RPMI7951 (cell line): ENCODE measurements at regions not wholly inside any gene's neighbourhood (a gene's known extent, or its start where the extent isn't known, plus 50 kb on each side); places are given as distances from the start of the nearest gene placed in this dataset.

Source experiments
- DNase-seq: peaks from one replicate; pipeline ENCODE4 v3.0.0-alpha.2; 2012; ENCODE audit warnings: low read depth

DNA sequence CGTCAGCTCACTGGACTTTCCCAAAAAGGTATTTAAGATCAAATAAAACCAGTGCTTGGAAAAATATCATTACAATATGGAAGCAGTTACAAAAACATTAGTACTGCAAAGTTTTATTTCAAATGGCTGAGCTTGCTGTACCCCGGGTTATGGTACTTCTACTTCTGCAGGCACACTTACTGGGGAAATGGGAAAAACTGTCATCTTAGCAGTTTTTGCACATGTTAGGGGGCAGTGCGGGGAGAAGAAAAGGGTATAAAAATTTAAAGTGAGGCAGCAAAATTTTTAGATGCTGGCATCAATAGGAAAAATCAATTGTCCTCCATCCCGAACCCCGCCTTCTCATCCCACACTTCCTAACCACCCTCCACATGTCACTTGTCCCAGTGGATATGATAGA, 133.4 kb downstream of the ATG4C start:
- no peak for DNase-seq

DNA sequence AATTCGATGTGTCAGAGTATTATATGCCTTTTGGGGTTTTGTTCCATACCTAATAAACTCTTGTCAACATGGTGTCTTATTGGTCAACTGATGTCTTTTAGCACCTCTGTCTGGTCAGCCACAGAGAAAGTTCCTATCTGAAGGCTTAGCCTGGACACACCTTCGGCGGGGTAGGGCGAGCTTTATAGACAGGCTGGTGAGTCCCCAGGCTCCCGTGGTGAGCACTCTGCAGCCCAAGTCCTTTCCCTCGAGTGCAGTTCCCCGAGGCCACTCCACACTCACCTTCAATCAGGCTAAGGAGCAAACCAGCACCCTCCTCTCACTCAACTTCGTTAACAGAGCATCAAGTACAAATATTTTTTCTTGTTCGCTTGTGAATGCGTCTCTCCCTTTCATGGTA, 133.9 kb downstream of the ATG4C start:
- DNase-seq, result no peak

DNA sequence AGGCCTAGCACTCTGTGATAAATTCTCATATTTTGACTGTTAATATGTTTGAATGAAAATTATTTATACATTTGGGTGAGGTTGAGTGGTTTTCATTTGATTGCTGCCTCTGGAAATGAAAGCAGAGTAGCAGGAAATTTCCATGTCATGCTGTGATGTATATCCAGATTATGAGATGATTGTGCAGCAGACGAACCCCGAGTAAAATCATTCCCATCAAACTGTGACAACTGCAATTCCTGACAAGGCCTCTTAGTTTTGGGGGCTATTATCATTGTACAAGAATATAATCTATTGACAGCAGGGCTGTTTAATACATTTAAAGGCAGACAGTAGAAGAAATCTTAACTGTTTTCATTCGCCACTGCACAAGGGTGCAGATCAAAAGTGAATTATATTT, 134.8 kb downstream of the ATG4C start:
- no peak for DNase-seq

DNA sequence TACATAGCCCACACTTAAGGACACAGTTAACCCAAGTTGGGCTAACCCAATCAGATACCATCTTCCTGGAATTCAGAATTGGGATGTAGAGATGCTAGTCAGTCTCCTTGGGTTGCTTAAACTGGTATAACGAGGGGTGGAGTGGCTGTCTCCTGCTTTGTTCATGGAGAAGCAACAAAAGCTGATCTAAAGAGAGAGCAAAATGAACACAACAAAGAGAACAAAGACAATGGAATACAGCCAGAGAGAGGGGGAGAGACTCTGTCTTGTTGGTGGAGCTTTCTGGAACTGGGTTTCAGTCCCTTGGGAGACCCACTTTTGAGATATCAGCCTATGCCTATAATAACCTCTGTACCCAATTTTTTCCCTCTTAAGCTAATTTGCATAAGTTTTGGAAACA, 138.1 kb downstream of the ATG4C start:
- DNase-seq, result no peak

DNA sequence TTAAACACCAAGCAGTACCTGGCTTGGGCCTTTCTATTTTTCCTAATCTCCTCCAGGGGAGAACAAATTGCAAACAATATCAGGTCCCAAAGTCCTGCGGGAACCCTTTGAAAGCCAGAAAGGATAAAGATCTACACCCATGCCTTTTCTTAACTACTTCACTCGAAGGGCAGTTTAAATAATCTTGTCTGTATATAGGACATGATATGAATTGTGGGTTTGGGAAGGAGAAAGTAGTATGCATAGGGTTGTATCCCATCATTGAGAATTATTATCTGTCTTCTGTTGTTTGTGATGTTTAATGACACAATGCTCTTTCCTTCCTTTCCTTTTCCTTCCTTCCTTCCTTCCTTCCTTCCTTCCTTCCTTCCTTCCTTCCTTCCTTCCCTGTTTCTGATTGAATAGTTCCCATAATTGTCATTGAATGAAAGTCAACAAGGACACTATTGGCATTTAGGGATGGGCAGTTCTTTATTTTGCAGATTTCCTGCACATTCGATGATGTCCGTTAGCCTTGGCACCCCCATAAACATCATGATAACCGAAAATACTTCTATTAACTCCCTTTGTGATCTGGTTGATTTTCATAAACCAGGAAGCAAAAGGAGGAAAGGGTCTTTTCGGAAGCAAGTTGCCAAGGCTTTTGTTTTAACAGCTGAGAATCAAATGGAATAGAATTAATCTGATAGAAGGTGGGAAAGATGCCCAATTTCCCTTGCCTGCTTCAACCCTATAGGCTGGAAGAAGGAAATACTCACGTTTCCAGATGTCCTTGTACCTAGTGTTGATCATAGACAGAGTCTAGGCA, 141.3 kb downstream of the ATG4C start:
- DNase-seq, result no peak

DNA sequence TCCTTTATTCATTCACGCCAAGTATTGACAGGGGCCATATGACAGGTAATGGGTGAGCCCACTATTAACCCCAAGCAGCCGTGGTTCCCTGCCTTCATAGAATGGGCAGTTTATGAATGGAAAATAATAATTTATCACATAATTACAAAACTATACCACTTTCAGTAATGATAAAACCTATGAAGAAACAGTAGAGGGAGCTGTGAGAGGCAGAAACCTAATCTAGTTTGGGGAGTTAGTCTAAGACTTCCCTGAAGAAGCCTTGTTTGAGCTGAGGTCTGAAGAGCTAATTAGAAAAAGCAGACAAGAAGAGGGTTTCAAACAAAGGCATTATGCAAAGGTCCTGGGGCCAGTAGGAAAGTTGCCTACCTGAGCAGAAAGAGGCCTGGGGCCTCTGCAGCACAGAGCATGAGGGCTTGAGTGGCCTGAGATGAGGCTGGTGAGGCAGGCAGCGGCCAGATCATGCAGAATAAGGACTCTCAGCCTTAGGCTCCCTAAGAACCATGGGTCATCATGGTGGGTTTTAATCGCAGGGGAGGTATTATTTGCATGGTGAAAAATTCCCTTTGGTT, 142.8 kb downstream of the ATG4C start:
- DNase-seq, result no peak

DNA sequence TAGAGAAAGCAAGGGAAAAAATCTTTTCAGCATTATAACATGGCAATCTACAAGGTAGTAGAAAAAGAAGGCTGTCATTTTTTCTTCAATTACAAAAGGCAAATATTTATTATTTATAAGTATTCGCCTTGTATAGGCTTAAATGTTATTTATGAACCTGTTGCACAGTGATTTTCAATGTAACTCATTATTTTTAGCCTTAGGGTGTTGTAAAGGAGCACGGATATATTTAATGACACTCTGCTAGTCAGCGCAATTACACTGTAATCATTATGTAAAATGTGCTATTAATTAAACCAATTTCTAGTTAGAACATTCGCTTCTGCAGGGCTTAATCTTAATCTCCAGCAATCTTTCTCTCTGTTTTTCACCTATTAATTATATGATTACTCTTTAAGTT, 145.0 kb downstream of the ATG4C start:
- no peak for DNase-seq

DNA sequence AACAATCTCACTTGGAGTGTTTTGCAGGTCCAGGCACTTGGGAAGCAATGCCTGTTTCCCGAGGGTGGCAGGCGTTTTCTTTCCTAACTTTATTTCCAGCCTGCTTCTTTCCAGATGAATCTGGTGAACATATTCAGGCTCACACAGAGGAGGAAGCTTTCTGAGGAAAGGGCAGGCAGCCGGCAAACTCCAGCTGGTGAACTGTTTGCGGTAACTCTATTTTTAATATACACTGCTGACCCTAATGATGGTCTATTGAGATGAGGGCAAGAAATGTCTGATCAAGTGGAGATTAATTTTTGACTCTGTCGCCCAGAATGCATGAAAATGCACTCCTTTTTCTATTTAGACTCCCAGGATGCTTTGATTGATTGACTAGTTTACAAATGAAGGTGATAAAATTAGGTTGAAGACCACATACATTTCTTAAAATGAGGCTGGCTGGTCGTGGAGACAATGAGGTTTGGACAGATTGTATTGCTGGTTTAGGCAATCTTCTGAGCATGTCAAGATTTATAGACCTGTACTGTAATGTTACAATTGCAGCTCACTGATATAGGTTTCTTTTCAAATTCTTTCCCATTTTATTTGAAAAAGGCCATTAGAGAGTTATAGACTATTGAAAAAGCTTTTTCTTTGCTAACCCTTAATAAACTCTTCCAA, 153.8 kb downstream of the ATG4C start:
- DNase-seq, result no peak

DNA sequence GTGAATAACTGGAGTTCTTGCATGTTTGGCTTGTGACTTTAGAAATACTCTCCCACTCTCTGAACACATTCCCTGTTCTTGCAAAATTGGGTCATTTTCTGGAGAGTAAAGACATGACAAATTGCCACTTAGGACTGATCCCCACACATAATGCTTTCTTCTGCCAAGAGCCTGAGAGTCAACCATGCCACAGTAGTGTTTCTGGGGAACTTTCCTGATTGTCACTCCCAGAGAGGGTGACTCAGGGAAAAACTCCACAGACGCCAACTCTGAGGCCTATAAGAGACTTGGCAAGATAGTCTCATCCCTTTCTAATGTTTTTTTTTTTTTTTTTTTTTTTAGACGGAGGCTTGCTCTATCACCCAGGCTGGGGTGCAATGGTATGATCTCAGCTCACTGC, 157.8 kb downstream of the ATG4C start:
- no peak for DNase-seq

DNA sequence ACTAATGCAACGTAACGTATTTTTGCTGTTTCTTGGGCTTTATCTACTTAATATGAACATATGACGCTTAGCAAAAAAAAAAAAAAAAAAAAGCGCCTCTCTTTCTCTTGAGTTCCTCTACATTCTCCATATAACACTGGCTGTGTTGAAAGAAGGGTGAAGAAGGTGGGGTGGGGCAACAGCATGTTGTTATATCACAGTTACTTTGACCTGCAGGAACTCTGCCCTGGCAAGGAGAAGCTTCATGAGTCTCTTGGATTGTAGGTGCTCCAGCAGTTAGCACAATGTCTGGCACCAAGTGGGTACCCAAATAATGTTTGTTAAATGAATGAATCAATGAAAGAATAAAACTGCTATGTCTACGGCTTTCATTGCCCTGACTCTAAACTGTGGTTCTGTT, 162.6 kb downstream of the ATG4C start:
- no peak for DNase-seq

DNA sequence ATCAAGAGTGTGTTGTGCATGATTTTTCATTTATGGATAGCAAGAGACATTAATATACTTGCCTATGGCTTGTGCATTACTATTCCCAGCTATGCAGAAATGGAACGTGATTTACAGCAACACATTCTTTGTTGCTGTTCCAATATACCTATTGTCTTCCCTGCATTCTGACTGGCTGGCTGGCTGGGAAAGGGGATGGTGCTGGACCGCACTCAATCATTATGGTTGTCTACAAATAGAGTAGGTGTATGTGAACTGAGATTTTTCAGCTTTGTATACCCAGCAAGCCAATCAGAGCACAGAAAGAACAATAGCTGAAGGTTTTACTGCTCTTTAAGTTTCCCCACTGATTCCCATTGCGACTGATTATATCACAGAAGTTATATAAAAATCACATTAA, 167.5 kb downstream of the ATG4C start:
- no peak for DNase-seq

DNA sequence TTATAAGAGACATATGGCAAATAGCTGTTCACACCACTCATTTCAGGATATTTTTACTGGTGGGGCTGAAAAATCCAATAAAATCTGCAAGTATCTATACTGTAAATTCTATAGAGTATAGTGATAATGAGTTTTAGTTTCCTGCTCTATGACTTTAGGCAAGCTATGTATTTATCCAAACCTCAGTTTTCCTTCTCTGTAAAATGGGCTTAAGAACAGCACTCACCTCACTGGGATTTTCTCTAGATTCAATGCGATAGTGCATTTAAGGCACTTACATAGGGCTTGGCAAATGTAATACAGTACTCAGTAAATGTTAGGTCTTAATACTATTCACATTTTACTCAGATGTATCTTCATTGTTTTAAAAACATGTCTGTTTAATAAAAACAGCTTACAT, 168.7 kb downstream of the ATG4C start:
- no peak for DNase-seq

DNA sequence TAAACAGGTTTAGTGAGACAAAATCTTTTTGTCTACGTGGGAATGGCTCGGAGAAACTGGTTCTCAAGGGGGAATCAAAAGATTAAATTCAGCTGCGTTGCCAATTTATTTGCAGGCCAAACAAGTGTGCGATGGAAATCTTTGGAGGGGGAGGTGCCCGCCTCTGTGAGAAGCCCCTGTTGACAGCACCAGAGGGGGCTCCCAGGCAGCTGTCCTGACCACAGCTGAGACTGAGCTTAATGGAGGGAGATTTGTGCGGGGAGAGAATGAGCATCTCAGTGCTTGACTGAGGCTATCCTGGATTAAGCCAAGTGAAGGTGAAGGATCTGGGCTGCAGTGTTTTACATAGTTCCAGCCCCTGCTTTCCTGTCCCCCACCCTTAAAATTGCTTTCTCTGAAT, 169.7 kb downstream of the ATG4C start:
- no peak for DNase-seq

DNA sequence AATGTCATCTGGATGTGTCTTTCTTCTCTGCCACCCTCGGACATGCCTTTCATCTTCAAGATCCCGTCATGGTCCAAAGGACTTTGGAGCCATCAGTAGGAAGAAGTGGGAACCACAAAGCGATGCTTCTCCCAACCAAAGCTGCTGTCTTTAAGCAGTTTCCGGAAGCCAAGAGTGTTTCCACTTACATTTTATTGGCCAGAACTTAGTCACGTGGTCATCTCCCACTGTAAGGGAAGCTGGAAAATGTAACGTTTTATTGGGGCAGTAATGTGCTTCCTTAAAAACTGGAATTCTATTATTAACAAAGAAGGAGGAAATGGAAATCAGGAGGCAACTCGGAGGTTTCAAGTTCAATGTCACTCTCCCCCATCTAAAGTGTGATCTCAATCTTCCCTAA, 170.8 kb downstream of the ATG4C start:
- peak; percentile 10 for DNase-seq

DNA sequence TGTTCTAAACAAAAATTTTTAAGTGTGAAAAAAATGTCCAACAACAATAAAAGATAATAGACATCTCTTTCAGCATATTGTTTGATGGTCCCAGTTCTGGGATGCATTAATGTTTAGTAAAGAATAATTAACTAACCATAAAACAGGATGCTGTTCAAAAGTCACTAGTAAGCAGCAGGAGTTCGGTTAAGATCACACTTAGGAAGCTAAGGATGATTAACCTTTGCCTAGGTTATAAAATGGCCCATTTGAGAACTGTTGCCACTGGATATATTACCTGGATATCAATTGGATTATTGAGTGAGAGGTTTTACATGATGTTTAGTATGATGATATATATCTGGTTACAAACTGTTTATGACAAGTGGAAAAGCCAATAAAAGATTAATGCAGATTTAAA, 171.7 kb downstream of the ATG4C start:
- DNase-seq, result no peak

DNA sequence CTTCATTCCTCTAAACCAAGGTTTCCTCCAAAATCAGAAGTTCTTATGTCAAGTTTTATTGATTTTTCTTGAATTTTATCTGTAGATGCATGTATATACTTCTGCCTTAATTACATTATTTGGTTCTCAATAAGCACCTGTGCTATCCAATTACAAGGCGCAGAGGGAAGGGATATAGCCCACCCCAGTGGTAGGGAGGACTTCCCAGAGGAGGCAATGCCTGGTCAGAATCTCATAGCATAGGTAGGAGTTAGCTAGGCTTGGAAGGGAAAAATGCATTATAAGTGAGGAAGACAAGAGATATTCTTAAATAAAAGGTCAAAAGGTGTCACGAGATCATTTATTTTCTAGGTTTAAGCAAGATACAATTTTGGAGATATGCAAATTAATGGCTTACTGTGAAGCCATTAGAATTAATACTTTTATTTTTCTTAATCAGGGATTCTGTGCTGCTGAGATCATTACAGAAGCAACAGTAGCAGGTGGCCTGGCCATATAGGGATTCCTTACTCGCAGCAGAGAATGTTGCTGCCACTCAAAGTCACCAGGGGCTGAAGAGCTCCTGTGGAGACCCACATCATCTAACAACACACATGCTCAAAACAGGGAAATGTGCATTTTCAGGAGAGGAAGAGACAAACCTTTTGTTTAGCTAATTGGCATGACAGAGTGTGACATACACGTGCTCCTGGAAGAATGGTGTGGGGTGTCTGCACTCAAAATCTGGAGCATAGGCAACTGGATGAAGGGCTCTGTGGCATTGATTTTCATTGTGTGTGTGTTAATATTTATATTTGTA, 178.3 kb downstream of the ATG4C start:
- no peak for DNase-seq

DNA sequence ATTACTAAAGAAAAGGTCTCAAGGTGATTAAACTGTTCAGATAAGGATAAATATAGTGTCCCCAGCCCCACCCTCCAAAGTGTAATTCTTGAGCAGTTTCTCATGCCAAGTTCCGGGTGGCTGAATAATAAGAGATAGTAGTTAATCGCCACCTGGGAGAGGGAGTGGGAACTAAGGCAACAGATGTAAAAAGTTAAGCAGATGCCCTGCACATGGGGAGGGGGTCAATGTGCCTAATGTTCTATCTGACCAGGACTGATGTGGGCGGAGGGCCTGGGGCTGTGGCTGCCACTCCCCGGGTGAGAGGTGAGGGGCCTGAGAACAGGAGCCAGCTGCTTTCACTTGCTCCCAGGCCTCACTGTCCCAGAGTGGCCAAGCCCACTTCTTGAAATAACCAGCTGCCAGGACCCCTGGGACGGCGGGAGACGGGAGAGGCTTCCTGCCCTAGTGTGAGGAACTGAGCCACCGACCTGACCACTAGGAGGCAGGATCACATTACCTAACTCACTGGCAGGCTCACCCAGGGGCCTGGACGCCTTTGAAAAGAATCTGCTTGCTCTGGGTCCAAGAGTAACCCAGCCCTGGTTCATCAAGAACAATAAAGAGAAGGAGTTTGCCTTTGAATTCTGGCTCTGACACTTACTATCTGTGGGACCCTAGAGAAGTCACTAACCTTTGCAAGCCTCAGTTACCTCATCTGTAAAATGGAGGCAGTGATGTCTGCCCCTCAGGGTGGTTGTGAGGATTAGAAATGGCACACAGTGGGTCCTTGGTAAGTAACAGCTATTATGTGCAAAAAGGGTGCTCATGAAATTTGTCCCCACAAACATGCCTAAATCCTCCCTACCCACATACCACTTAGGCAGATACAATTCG, 179.2 kb downstream of the ATG4C start:
- DNase-seq, result peak; percentile 44

DNA sequence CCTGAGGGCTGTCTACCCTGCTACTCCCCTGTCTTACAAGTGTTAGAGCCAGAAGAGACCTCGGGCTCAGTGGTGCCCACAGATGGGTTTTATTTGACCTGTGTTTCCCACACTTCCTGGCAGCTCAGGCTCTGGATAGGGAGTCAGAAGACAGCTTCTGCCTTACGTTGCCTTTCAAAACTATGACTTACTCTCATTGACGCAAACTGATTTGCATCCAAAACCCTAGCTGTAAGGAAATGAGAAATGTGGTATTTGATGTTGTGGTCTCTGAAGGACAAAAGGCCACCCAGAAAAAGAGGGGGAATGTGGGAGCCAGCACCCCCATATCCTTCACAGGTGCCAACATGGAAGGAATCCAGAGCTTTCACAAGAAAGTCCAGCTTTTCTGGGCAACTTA, 180.2 kb downstream of the ATG4C start:
- DNase-seq, result no peak

DNA sequence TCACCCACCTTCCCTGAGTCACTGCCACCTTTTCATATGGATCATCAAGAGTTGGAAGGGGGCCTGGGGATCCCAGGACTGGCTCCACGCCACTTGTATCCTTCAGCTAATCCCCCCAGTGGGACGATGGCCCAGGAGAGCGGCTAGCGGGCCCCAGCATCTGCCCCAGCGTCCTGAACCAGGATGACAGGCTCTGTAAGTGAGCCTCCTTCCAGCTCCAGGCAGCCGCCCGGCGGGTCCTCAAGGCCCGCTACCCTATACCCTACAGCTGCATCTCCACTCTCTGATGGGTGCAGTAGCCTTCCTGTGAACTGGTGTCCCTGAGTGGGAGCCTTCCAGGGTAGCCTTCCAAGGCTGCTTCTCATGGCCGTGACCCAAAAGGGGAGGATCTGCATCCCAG, 183.1 kb downstream of the ATG4C start:
- DNase-seq, result no peak

DNA sequence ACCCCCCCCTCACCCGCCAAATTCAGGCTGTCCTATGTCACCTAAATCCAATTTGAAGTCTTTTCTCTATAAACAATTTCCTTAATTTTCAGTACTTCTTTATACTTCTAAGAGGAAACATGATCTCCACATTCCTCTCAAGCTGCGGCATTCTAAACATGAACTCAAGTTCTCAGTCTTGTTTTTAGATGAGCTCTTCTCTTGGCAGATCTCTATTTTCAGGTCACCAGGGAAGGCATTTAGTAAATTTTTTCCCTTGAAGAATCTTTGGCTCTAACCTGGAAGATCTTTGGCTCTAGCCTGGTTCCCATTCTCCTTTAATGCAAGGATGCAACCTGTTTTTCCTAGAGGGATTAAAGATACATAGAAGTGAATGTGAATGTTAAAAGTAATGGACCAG, 193.4 kb downstream of the ATG4C start:
- no peak for DNase-seq

DNA sequence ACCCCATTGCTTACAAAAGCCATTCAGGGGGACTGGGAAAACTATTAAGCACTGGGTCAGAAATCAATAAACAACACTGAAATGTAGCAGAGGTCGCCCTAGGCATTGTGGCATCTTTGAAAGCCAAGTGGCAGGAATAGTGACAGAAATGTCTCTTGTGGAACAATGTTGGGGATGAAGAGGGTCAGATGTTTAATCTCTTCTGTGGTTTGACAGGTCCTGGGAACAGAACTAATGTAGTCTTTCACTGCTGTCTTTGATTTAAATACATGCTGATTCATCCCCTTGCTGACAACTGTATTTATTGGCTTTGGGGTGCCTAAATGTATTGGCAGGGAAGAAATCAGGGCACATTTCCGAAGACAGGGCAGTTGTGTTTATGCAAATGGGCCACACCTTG, 194.8 kb downstream of the ATG4C start:
- no peak for DNase-seq

DNA sequence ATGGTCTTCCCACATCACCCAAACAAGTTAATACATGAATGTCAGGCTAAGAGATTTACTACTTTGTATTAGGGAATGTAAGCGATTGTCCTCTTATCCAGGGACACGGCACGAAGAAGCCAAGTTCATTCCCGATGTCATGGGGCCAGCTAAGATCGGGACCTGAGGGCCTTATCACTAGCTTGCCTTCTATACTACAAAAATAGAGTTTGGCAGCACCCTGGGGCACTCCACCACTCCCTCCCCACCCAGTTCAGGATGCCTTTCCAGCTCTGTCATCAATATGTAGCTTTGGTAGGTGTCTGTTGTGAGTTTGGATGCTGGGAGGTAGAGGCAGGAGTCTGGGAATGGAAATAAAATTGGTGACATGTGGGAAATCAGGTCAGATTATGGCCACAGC, 197.5 kb downstream of the ATG4C start:
- no peak for DNase-seq
